RWPE1 (cell line): ENCODE measurements at regions not wholly inside any gene's neighbourhood (a gene's known extent, or its start where the extent isn't known, plus 50 kb on each side); places are given as distances from the start of the nearest gene placed in this dataset.

Source experiments
- CTCF ChIA-PET: fragments of 350-600 bp; sonication (Branson Sonifier 250); formaldehyde crosslinking; extraction: SDS; loops from one replicate; lab custom pipeline; 2021; lab: Yijun Ruan, JAX
- POLR2A ChIA-PET: fragments of 400-600 bp; formaldehyde crosslinking; extraction: SDS; loops from one replicate; lab custom pipeline; 2020; ENCODE audit warnings: antibody characterized with exemption; ENCODE audit not compliant: low non-redundant PET; lab: Yijun Ruan, JAX
- DNase-seq: peaks from one replicate; pipeline ENCODE4 v3.0.0; 2012; ENCODE audit warnings: low spot score
- H3K27ac ChIP-seq: fragments of 450-650 bp; 2 replicates; pipeline ENCODE4 v1.5.1; 2017
- CTCF ChIP-seq: fragments of 450-650 bp; conservative IDR thresholded peaks from 2 replicates; pipeline ENCODE4 v1.5.1; 2017; ENCODE audit warnings: low read depth, mild to moderate bottlenecking

- H3K27ac ChIP-seq, result no peak overlapping the region
- TF ChIP-seq CTCF, result no peak
- no peak for DNase-seq
- CTCF ChIA-PET, result no interaction called here
- POLR2A ChIA-PET, result no interaction called here
Observed at GRCh38 chr16:11491524-11491923, 95.2 kb downstream of the LITAF start.

GRCh38 chr16:11492808-11493530, 93.8 kb downstream of the LITAF start:
- H3K27ac ChIP-seq, result no peak overlapping the region

GRCh38 chr16:11493531-11493929, 93.2 kb downstream of the LITAF start:
- ChIA-PET CTCF (no interaction called here), POLR2A (no interaction called here)
- no peak for TF ChIP-seq CTCF
- H3K27ac ChIP-seq, result no peak overlapping the region
- DNase-seq, result no peak

More at GRCh38 chr16:11492808-11493530, 93.8 kb downstream of the LITAF start:
- CTCF ChIA-PET, result no interaction called here
- POLR2A ChIA-PET, result no interaction called here
- no peak for DNase-seq
- TF ChIP-seq CTCF, result no peak

- TF ChIP-seq CTCF, result no peak
- H3K27ac ChIP-seq, result peak overlapping the region; percentile 97
- POLR2A ChIA-PET, result no interaction called here
- DNase-seq, result no peak
- CTCF ChIA-PET, result no interaction called here
Observed at GRCh38 chr16:11494029-11494428, 92.7 kb downstream of the LITAF start.

- TF ChIP-seq CTCF, result no peak
- CTCF ChIA-PET, result no interaction called here
- peak overlapping the region; percentile 97 for H3K27ac ChIP-seq
- POLR2A ChIA-PET, result no interaction called here
- DNase-seq, result no peak
Observed at GRCh38 chr16:11494433-11494832, 92.3 kb downstream of the LITAF start.

GRCh38 chr16:11495066-11495407, 91.7 kb downstream of the LITAF start:
- CTCF ChIA-PET, result interaction anchor here (0.6 kb wide), 1 partner anchor 49 kb away, joined by 7 read pairs; no protein-coding TSS in a partner anchor
- POLR2A ChIA-PET, result no interaction called here
- DNase-seq, result no peak
- peak overlapping the region; percentile 97 for H3K27ac ChIP-seq
- TF ChIP-seq CTCF, result no peak
